ENCODE measurements at regions not wholly inside any gene's neighbourhood (a gene's known extent, or its start where the extent isn't known, plus 50 kb on each side); places are given as distances from the start of the nearest gene placed in this dataset.
"Not testable (repeated sequence)": the region's sequence is repeated elsewhere in the genome, so short reads cannot be mapped to it uniquely, and the experiment has no call there.

DNA sequence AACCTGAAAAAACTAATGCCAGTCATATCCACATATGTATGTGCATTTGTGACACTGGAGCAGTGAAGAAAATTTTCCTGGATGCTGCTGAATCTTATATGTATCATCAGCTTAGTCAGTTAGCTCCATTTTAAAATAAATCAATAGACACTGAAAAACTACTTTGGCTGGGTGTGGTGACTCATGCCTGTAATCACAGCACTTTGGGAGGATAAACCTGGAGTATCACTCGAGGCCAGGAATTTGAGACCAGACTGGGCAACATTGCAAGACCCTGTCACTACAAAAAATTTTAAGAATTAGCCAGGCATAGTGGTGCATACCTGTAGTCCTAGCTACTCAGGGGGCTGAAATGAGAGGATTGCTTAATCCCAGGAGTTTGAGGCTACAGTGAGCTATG lies 511.0 kb upstream of the TLE4 start:
- H3K4me3 ChIP-seq, result no peak overlapping the region
- TF ChIP-seq, protein P1, sequence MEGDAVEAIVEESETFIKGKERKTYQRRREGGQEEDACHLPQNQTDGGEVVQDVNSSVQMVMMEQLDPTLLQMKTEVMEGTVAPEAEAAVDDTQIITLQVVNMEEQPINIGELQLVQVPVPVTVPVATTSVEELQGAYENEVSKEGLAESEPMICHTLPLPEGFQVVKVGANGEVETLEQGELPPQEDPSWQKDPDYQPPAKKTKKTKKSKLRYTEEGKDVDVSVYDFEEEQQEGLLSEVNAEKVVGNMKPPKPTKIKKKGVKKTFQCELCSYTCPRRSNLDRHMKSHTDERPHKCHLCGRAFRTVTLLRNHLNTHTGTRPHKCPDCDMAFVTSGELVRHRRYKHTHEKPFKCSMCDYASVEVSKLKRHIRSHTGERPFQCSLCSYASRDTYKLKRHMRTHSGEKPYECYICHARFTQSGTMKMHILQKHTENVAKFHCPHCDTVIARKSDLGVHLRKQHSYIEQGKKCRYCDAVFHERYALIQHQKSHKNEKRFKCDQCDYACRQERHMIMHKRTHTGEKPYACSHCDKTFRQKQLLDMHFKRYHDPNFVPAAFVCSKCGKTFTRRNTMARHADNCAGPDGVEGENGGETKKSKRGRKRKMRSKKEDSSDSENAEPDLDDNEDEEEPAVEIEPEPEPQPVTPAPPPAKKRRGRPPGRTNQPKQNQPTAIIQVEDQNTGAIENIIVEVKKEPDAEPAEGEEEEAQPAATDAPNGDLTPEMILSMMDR (IDR thresholded peaks at IDR 0.05), result no peak
- DNase-seq (ENCODE audit: low spot score), result no peak
- H3K27ac ChIP-seq, result no peak overlapping the region

DNA sequence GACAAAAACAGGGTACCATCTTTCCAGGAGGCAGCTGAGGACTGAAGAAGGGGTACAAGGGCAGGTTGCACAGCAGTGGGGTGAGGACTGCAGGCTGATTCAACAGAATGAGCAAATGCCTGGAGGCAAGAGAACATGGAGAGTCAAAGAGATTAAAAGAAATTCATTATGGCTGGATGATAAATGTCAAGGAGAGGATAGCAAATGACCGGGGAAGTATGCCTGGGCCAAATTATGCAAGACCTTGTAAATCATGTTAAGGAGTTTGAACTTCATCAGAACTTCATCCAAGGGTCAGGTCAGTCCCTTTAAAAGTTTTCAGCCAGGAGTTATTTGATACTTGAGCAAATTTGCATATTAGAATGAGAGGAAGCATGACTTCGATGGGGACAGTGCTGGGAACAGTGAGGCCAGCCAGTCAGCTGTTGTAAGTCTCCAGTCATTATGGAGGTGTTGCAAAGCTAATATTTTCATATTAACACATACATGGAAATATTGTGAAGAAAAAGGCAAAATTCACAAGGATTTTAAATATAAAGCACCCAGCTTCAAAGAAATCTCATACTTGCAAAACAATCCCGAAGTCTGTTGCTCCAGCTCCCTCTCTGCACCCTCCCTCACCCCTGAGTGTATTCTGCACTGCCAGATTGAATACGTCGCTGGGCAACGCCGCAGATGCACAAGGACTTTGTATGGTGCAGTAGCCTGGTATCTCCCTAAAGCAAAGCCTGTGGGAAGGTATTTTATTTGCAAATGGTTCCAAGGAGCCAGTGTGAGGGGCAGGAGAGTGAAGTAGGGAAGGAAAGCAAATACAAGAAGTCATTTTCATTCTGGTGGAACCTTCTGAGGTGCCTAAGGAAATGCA lies 509.8 kb upstream of the TLE4 start:
- no peak for DNase-seq (ENCODE audit: low spot score)
- Histone ChIP-seq H3K27ac (no peak overlapping the region), H3K4me3 (no peak overlapping the region)
- TF ChIP-seq, protein P1 (IDR thresholded peaks at IDR 0.05), result no peak

DNA sequence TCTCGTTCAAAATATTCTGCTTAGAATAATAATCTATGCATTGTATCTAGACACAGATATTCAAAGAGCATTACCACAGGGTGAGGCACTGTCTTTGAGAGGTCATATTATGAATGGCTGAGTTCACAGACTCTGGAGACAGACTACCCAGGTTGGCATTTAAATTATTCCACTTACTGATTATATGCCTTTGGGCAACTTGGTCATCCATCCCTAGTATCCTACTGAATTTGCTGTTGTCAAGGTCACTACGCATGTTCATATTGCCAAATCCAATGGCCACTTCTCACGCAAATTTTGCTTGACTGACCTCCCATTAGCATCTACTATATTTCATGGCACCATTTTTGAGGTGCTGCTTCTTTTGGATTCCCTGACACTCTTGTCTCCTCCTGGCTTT lies 498.6 kb upstream of the TLE4 start:
- Histone ChIP-seq H3K4me3 (no peak overlapping the region), H3K27ac (no peak overlapping the region)
- DNase-seq (ENCODE audit: low spot score), result no peak
- TF ChIP-seq, protein P1 (IDR thresholded peaks at IDR 0.05), result no peak

DNA sequence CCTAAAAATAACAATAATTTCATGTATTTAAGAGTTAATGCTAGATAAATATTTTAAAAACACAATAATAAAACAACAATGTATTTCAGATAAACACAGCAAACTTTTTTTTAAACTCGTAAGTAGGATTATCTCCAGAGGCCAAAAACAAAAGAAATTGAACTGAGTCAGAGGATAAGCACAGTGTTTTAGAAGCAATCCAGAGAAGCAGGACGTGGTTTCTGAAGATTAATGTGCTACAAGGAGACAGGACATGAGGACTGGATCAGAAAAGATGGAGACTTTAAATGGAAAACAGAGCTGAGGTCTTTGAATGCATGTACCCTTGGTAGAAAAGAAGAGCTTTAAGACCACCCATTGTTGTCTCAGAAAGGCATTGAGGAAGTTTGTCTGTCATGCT lies 491.2 kb upstream of the TLE4 start:
- H3K27ac ChIP-seq, result no peak overlapping the region
- TF ChIP-seq, protein P1 (IDR thresholded peaks at IDR 0.05), result no peak
- no peak for DNase-seq (ENCODE audit: low spot score)

DNA sequence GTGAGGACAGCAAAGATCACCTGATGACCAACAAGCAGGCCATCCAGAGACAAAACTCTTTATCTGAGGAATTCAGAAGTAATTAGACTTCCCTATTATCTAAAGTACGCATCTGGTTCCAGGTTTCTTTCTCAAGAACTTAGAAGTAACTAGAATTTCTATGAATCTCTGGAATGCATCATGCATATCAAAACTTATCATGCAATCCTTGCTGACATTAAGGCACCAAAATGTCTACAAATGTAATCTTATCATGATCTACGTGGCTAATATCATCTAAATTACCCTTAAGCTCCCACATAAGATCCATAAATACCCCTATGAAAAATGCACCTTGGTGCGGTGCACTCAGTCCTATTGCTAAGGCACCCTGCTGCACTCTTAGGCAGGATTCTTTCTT lies 488.1 kb upstream of the TLE4 start:
- TF ChIP-seq, protein P1 (IDR thresholded peaks at IDR 0.05), result no peak
- no peak for DNase-seq (ENCODE audit: low spot score)
- Histone ChIP-seq H3K27ac (no peak overlapping the region), H3K4me3 (no peak overlapping the region)

More for the DNA sequence above, 491.2 kb upstream of the TLE4 start:
- H3K4me3 ChIP-seq, result no peak overlapping the region

DNA sequence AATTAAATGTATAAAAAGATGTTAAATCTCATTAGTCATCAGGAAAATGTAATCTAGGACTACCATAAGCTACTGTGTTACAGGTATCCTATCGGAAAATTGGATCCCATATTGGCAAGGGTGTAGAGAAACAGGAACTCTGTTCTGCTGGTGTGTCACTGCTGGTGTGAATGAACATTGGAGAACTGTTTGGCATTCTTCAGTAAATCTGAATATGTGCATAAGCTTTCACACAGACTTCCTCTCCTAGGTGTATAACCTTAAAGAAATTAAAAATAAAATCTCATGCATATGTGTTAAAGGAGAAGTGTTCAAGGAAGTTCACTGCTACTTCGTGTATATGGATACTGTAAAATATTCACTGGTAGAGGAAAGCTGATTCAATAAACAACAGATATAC lies 484.6 kb upstream of the TLE4 start:
- no peak for DNase-seq (ENCODE audit: low spot score)
- no peak overlapping the region for H3K4me3 ChIP-seq
- no peak overlapping the region for H3K27ac ChIP-seq
- TF ChIP-seq, protein P1 (IDR thresholded peaks at IDR 0.05), result no peak

DNA sequence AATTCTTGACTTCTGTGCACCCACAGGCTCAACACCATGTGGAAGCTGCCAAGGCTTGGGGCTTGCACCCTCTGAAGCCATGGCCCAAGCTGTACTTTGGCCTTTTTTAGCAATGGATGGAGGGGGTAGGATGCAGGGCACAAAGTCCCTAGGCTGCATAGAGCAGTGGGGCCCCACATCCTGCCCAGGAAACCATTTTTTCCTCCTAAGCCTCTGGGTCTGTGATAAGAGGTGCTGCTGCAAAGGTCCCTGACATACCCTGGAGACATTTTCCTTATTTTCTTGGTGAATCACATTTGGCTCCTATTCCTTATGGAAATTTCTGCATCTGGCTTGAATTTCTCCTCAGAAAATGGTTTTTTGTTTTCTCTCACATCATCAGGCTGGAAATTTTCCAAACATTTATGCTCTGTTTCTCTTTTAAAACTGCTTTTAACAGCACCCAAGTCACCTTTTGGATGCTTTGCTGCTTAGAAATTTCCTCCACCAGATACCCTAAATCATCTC lies 482.7 kb upstream of the TLE4 start:
- TF ChIP-seq, protein P1 (IDR thresholded peaks at IDR 0.05), result no peak
- Histone ChIP-seq H3K4me3 (no peak overlapping the region), H3K27ac (no peak overlapping the region)
- no peak for DNase-seq (ENCODE audit: low spot score)

DNA sequence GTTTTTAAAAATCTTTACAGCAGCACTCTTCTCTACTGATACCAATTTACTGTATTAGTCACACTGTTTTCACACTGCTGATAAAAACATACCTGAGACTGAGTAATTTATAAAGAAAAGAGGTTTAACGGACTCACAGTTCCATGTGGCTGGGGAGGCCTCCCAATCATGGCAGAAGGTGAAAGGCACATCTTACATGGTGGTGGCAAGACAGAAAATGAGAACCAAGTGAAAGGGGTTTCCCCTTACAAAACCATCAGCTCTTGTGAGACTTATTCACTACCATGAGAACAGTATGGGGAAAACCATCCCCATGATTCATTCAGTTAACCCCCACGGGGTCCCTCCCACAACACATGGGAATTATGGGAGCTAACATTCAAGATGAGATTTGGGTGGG lies 481.9 kb upstream of the TLE4 start:
- not testable (repeated sequence) for H3K27ac ChIP-seq; H3K4me3 ChIP-seq; DNase-seq (ENCODE audit: low spot score)

DNA sequence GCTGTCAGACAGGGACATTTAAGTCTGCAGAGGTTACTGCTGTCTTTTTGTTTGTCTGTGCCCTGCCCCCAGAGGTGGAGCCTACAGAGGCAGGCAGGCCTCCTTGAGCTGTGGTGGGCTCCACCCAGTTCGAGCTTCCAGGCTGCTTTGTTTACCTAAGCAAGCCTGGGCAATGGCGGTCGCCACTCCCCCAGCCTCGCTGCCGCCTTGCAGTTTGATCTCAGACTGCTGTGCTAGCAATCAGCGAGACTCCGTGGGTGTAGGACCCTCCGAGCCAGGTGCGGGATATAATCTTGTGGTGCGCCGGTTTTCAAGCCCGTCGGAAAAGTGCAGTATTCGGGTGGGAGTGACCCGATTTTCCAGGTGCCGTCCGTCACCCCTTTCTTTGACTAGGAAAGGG lies 468.5 kb upstream of the TLE4 start:
- DNase-seq (ENCODE audit: low spot score); H3K4me3 ChIP-seq; H3K27ac ChIP-seq: not testable (repeated sequence)

All from coronary artery (tissue), 2 donors.